ENCODE measurements at regions not wholly inside any gene's neighbourhood (a gene's known extent, or its start where the extent isn't known, plus 50 kb on each side); places are given as distances from the start of the nearest gene placed in this dataset.
"Not testable (repeated sequence)": the region's sequence is repeated elsewhere in the genome, so short reads cannot be mapped to it uniquely, and the experiment has no call there.

DNA sequence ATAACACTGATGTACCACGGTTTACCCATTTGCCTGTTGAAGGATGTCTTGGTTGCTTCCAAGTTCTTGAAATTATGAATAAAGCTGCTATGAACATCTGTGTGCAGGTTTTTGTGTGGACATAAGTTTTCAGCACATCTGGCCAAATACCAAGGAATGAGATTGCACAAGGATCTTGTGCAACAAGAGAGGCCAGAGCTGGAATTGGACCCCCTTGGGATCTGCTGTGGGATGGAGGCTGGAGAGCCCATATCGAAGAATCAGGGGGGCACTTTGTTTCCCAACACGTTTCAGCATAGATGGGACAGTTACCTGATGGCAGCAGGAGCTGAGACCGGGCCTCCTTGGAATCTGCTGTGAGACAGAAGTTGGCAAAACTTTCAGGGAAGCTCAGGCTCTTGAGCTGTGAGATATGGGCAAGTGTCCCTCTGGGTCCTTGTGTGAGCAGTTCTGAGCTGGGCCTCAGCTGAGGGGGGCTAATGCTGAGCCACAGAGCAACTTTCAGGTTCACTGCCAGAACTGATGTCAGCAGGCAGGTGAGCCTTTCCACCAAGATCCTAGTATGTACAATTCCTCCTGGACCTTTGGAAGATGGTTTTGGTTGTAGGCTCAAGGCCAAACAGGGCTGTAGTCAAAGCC is 115.2 kb upstream of the RAB18 start:
- DNase-seq (ENCODE audit: low read depth), result no peak

DNA sequence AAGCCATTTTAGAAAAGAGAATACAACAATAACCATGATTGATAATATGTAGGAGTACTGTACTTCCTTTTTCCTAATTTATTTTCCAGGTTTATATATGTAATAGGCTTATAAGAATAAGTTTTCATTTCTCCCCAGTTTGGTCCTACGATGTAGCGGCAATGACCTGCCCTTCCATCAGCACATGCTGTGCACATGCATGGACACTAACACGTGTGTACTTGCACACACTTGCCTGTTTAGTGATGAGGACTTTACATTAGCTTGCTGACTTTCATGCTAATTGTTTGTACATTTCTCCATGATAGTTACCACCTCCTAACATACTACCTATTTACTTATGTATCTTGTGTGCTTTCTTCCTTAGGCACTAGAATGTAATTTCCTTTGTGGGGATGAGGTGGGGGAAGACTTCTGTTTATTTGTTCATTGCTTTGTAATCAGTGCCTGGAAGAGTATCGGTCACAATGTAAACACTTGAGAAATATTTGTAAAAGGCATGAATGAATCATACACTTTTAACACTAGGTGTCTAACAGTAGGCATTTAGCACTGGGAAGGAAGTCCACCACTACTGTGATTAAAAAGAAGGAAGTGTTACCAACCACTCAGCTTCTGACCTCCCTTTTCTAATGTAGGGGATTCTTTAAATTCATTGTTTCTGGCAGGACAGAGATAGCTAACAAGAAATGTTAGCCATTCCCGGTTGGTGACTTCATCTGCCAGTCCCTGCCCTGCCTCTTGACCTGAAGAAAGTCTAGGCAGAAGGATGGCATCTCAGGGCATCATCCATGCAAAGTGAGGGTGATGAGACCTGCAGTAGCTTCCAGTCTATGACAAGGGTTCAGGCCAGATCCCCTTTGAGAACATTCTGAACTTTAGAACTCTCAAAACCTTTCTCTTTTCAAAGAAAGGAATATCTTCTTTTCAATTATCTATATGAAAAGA is 120.2 kb upstream of the RAB18 start:
- DNase-seq (ENCODE audit: low read depth), result no peak

DNA sequence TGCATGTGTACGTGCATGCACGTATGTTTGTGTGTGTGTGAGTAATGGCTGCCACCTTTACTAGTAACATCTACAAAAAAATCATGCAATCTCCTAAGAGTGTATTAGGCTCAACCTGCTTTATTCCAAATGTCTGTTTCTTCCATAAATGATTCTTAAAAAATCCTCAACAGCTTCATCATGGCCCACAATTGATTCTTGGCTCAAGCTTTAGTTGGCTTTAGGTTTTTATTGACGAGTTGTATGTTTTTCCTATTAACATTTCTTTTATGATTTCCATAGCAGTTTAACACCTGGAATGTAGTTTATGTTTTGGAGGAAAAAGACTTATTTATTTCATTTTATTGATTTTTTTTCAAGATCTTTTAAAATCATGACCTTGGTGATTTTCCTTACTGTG is 121.9 kb upstream of the RAB18 start:
- no peak for DNase-seq (ENCODE audit: low read depth)

DNA sequence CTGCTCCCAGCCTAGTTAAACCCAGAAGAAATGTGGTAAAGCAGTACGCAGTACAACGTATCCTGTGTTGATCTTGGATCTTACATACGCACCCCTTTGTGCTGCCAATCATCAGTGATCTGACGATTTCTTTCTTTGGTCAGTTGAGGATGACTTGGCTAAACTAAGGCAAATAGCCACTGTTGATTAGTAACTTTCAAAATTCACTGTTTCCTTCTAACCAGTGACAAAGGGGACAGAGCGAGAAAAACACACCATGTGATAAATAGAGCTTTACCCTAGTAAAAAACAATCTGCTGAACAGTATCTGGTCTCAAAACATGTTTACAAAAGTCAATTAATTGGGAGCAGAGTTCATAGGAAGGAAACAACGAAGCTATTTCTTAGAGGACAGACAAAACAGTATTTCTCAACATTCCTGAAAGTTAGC is 123.2 kb upstream of the RAB18 start:
- no peak for DNase-seq (ENCODE audit: low read depth)

DNA sequence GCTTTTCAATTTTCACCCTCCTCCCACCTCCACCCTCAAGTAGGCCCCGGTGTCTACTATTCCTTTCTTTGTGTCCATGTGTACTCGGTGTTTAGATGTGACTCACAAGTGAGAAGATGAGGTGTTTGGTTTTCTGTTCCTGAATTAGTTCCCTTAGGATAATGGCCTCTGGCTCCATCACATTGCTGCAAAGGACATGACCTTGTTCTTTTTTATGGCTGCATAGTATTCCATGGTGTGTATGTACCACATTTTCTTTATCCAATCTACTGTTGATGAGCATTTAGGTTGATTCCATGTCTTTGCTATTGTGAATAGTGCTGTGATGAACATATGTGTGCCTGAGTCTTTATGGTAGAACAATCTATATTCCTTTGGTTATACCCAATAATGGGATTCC is 125.1 kb upstream of the RAB18 start:
- DNase-seq (ENCODE audit: low read depth), result not testable (repeated sequence)

DNA sequence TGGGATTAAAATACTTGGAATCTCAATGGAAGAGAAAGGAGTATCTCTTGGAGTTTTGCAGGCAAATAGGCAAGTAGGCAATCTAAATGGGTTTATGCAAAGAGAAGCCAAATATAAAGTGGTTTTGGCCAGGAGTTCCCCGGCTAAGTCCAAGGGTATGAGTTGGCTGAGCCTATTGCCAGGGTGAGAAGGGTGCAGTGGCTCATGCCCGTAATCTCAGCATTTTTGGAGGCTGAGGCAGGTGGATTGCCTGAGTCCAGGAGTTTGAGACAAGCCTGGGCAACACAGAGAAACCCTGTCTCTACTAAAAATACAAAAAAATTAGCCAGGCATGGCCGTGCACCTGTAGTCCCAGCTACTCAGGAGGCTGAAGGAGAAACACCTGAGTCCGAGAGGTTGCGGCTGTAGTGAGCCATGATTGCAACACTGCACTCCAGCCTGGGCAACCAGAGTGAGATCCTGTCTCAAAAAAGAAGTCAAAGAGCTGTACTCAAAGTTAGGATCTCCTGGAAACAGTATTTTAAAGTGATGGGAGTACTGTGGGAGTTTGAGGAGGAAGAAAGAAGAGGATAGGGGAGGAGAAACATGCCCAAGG is 130.4 kb upstream of the RAB18 start:
- DNase-seq (ENCODE audit: low read depth), result no peak

DNA sequence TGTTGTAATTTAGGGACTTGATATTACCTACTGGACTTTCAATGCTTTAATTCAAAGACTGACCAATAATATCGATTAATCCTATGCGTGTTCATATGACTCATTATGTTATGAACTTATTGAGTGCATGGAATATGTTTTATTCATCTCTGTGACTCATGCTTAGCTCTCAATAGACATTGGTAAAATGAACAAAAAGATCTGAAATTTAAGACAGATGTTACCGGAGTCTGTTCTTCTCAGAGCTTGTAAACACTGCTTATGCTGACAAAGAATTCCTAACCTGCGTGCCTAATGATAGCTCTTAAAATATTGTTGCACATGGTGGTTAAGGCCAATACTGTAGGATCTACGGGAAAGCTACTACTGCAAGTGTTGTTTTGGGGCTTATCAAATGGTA is 131.5 kb upstream of the ACBD5 start:
- DNase-seq (ENCODE audit: low read depth), result no peak

DNA sequence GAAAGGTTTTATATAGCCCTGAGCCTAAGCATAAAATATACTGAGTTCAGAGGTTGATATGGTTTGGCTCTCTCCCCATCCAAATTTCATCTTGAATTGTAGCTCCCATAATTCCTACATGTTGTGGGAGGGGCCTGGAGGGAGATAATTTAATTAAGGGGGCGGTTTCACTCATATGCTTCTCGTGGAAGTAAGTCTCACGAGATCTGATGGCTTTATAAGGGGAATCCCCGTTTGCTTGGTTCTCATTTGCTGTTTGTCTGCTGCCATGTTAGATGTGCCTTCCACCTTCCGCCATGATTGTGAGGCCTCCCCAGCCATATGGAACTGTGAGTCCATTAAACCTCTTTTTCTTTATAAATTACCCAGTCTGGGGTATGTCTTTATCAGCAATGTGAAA is 130.8 kb upstream of the ACBD5 start:
- not testable (repeated sequence) for DNase-seq (ENCODE audit: low read depth)

DNA sequence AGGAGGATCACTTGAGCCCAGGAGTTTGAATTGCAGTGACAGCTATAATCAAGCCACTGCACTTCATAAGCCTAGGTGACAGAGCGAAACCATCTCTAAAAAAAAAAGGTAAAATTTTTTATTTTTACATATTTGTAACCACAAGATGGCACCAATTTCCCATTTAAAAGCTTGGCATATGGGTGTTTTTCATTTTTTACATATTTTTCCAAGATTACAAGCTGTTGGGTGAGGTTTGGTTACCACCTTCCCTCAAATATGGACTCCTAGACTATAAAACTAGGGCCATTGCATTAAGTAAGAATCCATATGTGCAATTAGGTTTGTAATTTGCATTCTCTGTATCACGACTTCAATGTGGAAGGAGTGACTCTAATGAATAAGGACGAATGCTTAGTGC is 129.3 kb upstream of the ACBD5 start:
- no peak for DNase-seq (ENCODE audit: low read depth)

DNA sequence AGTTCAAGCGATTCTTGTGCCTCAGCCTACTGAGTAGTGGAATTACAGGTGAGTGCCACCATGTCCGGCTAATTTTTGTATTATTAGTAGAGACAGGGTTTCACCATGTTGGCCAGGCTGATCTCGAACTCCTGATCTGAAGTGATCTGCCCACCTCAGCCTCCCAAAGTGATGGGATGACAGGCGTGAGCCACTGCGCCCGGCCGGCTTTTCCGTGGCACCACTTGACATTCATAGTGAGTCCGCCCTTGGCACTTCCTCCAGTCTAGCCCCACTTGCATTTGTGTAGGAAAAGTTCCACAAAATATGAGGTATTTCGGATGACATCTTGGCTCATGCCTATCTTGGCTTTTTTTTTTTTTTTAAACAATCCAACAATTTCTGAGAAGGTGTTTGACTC is 128.1 kb upstream of the ACBD5 start:
- DNase-seq (ENCODE audit: low read depth), result no peak

DNA sequence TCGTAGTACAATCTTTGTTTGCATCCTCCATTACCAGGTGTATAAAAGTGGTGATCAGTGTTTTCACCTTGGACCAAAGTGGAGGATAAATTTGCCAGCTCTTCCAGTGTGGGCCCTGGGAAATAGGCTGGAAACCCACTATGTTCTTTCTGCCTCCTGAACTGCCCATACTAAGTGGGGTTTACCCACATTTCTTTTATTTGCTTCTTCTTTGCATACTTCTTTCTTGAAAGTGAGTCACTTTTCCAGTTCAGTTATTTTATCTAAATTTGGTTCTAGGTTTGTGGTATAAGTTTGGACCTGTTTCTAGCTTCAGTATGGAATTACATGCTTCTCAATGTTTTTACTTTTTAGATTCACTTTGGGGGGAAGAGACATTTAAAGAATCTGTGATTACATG is 126.2 kb upstream of the ACBD5 start:
- DNase-seq (ENCODE audit: low read depth), result no peak

DNA sequence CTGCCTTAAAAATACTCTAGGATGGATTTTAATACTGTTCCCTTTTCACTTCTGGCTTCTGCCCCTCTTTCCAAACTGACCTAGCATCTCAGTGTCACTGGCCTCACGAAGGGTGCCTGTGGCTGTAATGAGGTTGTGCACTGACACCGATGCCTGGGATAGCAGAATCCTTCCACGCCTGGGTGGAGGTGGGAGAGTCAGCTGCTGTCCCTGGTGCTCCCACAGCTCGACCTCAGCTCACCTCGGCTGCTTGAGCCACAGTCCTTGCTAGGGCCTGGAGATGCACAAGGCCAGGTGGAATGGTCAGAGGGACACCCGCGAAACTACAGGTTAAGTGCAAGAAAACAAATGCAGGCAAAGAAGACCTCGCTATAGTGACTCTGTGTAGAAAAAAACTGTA is 123.4 kb upstream of the ACBD5 start:
- no peak for DNase-seq (ENCODE audit: low read depth)

DNA sequence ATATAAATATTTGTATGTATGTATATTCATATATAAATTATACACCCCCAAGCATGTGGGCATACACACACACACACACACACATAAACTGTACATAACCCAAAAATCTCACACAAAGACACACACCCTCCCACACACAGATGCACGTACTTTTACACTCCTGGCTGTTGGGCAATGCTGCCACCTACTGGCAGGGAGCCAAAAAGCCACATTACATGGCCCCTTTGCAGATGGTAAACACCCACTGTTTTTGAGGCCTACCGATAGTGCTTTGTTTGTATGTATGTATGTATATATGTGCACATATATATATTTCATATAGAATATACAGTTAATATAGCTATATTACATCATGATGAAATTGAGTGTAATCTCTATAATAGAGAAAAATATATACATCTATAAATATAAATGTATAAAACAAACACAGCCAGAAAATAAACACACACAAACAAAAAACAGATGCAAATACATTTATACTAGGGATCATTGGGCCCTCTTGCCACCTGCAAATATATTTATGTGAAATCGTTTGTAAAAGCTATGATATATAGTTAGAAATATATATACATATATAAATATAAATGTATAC is 120.1 kb upstream of the ACBD5 start:
- DNase-seq (ENCODE audit: low read depth), result peak; percentile 71

DNA sequence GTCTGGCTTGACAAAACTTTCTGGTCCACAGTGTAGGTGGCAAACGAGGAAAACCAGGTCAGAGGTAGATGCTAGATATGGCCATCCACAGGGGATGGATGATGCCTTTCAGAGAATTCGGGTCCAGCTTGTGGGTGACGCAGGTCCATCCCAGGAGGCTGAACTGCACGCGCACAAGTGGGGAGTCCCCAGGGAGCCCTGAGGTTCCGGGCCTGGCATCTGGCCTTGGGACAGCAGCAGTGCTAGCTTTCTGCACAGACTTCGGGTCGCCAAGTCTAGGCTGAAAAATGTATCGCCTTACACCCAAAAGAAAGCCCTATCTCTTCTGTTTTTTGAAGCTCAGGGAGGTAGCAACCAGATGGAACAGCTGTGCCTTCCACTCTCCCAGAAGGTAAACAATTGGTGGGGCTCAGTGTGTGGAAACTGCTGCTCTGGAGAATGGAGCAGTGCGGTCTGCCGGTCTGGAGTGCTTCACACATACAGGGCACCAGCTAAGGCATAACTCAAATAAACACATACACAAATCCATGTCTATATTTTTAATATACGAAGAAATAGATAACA is 119.3 kb upstream of the ACBD5 start:
- DNase-seq (ENCODE audit: low read depth), result no peak

DNA sequence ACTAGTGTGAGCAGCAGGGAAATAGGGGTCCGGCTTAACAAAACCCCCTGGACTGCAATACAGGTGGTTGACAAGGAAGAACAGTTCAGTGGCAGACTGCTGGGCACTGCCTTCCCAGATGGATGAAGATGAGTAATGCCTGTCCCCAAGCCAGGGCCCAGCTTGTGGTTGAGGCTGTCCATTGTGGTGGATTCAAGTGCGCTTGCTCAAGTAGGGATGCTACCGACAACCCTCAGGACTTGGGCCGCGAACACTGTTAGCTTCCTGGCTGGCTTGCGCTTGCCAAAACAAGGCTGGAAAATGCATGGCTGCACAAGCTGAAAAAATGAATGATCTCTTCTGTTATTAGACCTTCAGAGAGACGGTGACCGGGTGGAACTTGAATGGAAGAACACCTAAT is 116.1 kb upstream of the ACBD5 start:
- no peak for DNase-seq (ENCODE audit: low read depth)

DNA sequence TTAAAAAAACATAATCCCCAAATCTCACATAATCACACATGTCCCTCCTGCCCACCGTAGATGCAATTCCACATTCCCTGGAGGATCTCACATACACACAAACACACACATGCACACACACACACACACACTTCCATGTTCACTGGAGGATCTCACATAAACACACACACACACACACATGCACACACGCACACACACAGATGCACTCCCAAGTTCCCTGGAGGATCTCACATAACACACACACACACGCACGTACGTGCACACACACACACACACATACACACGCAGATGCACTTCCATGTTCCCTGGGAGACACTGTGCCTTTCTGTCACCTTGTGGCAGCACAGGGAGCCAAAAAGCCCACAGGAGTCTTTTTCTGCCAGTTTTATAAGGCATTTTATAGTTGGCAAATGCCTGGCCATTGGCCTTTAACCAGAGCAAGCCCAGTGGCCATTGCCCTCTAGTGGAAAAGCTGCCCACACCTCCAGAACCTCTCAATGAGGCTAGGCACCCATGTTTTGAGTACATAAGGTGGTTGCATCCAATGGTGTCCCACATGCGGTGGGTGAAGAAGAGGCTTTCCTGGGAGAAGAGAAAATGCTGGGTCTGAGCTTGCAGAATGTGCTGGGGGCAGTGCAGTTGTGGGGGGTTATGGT is 115.4 kb upstream of the ACBD5 start:
- no peak for DNase-seq (ENCODE audit: low read depth)

DNA sequence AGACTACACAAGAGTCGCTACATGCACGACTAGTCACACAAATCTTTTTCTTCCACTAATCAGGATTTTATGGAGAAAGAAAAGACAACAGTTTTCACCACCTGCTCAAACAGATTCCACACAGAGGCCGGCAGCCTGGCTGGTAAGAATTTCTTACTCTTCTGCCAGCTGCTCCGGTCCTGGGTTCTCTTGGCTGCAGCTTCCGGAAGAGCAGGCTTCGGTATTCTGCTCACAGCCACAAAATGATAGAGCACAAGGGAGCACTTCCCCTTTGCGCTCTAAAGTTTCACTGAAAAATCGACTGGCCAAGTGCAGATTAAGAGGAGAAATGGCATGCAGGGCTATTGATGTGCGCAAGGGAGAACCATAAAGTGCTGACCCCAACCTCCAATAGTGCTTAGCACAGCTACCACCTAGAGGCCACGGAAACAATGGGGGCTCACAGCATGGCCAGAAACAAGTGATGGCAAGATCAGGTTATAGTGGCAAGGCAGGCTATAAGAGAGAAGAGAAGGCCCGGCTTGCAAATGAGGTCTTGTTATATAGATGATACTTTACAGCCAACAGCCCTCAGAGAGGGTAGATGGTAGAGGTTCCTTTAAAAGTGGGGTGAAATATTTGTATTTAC is 114.2 kb upstream of the ACBD5 start:
- DNase-seq (ENCODE audit: low read depth), result not testable (repeated sequence)

DNA sequence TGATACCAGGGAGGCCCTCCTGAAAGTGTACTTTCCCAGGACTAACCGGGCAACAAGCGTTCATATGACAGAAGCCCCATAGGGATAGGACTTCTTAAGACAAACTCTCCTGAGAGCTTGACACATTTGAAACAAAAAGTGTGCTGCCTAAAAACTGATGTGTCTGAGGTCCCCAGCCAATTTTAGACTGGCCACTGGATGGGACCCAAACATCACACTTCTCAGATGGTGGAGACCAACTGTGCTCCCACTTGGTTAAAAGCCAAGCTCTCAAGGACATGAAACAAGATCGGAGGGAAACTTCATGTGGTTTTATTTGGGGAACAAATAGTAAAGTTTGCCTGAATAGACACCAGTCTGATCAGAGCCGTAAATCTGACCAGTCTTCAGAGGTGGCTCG is 113.5 kb upstream of the ACBD5 start:
- DNase-seq (ENCODE audit: low read depth), result not testable (repeated sequence)

DNA sequence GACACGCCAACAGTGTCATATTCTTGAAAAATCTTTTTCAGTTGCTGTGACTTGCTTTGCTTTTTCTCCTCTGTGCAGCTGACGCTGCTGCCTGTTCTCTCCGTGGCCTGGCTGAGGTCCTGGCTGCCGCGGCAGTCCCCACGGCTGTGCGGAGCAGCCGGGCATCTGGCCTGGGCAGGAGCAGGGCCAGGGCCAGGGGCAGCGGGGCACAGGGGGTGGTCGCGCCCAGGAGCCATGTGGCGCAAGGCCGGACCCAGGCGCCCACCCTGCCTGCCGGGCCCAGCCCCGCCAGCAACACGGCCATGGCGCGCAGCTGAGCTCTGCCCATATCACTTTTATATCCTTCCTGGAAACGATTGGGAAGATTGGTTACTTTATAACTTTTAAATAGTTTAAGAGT is 109.4 kb upstream of the ACBD5 start:
- DNase-seq (ENCODE audit: low read depth), result no peak

DNA sequence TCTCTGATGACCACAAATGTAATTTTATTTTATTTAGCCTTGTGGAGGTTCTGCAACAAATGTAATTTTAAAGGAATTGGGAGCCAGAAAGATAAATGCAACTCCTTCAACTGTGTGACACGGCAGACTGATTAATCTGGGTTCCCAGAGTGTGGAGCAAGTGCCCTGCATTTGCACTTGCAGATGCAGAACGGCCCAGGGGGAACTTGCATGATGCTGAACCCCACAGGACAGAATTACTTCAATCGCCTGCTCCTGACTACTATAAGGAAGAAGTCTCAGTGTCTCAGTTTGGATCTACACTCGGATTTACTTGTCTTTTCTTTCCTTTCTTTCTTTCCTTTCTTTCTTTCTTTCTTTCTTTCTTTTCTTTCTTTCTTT is 107.2 kb upstream of the ACBD5 start:
- DNase-seq (ENCODE audit: low read depth), result not testable (repeated sequence)

DNA sequence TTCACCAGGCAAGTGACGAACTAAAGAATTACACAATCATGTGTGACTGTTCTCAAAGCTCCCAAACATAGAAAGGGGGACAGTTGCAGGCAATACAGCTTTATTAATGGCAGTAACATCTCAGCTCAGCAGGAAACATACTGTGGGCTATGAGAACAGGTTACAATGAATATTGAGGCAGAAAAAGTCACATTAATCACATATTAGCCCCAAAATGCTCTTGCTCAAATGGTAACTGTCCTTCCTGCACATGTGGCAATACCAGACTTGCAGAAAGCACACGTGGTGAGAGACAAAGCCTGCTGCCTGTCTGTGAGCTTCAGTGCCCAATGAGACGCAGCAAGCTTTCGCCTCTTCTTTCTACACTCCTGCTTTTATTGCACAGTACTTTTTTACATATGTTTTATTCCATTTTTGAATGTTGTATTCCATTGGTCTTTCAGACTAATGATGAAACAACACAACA is 104.9 kb upstream of the ACBD5 start:
- no peak for DNase-seq (ENCODE audit: low read depth)
